ENCODE measurements at regions not wholly inside any gene's neighbourhood (a gene's known extent, or its start where the extent isn't known, plus 50 kb on each side); places are given as distances from the start of the nearest gene placed in this dataset.
"Not testable (repeated sequence)": the region's sequence is repeated elsewhere in the genome, so short reads cannot be mapped to it uniquely, and the experiment has no call there.

DNA sequence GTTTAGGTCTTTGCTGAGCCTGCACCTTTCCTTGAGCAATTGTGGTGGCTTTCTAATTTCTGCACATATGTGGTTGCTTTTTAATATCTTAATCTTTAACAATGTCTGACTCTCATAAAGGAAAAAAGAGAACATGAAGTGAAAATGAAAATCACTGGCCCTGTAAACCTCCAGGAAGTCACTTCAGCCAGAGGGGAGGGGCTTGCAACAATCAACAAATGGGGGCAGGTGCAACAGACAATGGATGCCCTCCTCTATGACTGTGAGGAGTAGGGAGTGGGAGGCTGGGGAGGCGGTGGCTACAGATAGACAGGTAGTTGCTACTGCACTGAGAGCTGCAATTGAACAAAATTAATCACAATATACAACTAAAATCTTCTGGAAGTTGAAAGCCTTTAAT, 1377.4 kb downstream of the XPNPEP1 start:
- no peak for DNase-seq (ENCODE audit: low read depth in 3 of 3)

DNA sequence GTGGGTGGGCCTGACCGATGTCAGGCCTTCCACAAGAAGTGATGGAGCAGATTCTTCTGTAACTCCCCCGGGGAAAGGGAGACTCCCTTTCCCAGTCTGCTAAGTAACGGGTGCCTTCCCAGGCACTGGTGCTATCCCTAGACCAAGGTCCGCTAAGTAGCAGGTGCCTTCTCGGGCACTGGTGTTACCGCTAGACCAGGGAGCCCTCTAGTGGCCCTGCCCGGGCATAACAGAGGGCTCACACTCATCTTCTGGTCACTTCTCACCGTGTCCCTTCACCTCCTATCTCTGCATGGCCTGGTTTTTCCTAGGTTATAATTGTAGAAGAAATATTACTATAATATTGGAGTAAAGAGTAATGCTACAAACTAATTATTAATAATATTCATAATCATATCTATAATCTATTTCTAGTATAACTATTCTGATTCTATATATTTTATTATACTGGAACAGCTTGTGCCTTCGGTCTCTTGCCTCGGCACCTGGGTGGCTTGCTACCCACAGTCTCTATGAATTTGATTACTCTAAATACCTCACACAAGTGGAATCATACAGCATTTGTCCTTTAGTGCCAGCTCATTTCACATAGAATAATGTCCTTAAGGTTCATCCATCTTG, 1378.7 kb downstream of the XPNPEP1 start:
- peak in 1 of 3 donors; percentile 14 for DNase-seq (ENCODE audit: low read depth in 3 of 3)

DNA sequence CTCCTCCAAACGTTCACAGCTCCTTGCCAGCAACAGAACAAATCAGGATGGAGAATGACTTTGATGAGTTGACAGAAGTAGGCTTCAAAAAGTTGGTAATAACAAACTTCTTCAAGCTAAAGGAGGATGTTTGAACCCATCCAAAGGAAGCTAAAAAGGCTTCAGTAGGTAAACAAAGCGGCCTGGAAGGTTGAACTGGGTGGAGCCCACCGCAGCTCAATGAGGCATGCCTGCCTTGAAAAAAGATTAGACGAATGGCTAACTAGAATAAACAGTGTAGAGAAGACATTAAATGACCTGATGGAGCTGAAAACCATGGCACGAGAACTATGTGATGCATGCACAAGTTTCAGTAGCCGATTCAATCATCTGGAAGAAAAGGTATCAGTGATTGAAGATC, 1369.0 kb upstream of the SORCS1 start:
- DNase-seq (ENCODE audit: low read depth in 3 of 3): not testable (repeated sequence)

DNA sequence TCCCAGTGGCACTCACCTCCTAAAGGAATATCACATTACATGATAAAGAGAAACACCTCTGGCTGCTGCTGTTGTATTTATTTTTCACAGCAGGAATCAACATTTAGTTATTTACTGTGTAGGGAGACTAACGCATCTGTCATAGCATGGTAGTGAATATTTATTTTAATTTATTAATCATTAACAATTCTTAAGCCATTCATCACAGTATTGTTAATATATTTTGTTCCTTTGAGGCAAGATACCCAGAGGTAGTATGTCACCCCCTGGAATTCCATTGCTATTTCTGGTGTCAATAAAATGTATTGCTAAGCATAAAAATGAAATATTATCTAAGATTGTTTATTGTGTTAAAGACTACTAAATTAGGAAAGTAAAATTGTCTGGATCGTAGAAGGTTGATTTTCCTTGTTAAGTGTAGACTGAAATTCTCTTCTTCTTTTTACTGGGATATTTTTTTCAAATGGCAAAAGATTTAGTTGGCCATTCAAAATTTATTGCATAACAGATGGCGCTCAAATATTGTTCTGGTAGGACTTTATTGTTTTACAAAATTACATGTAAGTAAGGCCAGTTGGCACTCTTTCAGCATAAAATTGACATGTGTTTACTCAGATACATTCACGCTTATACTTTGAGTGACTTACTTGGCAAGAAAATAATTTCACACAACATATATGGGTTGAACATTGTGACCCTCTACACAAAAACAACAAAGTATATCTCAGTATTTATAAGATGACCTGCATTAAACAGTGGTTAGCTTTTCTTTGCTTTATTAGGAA, 1358.7 kb upstream of the SORCS1 start:
- DNase-seq (ENCODE audit: low read depth in 3 of 3): no peak

DNA sequence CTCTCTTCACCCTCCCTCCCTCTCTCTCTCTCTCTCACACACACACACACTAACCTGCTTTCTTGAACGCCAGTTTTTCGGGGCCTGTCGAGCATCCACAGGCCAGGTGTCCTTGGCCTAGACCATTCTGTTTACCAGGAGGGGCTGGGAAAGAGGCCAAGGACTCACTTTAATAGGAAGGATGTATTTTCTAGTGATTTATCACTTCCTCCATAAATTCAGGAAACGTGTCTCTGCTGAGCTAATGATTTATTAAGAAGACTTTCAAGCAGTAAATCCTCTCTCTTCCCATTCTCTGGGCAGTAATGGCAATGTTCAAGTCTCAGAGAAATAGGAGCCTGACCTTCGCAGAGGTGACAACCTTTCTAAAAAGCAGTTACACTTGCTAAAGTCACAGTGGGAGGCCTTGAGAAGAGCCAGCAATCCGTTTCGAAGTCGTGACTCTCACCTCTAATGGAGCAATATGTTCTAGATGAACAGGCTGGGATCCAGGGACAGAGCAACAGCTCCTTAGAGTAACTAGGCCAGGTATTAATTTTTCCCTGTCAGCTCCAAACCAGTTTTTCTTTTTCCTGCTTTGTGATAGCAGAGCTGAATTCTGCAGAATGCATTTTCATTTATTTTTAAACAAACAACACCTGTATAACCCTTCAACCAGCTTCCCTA, 1357.5 kb upstream of the SORCS1 start:
- no peak for DNase-seq (ENCODE audit: low read depth in 3 of 3)

DNA sequence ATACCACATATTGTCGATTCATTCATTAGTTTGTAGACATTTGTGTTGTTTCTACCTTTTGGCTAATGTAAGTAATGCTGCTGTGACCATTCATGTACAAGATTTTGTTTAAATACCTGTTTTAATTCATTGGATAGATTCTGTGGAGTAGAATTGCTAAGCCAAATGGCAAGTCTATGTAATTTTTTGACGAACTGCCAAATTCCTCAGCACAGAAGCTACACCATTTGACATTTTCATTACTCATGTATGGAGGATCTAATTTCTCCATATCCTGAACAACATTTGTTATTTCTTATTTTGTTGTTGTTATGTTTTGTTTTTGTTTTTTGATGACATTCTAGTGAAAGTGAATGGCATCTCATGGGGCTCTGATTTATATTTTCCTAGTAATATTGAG, 1351.3 kb upstream of the SORCS1 start:
- no peak for DNase-seq (ENCODE audit: low read depth in 3 of 3)

DNA sequence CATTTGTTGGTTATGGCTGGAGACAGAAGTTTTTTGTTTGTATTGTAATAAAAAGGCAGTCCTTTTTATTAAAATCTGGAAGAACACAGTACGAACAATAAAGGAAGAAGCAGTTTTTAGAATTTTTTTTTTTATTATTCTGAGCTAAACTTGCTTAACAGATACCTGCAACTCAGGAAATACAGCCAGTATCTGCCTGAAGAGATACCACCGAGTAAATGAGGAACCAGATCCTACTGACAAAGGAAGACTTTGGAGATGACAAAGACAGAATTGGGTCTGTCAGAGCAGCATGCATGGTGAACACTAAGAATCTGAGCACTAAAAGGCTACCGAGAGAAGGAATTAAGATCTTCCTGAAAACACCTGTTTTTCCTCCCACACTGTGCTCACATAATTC, 1335.9 kb upstream of the SORCS1 start:
- no peak for DNase-seq (ENCODE audit: low read depth in 3 of 3)

DNA sequence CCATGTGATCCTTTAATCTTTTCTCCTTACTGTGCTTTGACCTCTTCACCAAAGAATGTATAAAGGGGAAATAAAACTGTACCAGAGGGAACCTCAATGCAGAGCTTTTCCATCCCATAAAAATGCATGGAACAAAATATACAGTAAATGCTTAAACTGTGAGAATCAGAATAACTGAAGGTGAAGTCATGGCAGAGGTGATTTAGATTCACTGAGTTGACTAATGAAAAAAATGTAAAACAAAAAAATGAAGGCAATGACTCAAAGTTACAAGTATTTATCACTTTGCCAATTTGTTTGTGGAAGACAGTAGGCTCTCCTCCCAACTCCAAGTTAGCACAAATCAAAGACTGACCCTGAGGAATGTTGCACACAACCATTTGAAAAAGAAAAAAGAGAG, 1331.6 kb upstream of the SORCS1 start:
- DNase-seq (ENCODE audit: low read depth in 3 of 3): no peak

DNA sequence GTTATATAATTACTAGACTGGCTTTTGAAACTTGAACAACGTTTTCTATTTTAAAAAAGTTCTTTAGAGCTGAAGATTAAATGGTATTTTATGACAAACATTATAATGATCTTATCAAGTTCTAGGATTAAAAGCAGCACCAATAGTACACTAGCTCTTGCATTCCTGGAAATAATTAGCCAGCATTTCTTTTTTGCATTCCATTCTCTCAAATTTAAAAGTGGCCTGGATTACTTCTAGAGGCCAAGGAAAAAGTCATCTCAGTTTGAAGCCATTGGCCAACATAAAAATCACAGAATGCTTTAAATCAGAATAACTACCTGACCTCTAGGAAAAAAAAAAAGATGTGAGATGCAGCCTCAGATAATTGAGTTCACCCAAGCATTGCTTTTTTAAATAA, 1326.4 kb upstream of the SORCS1 start:
- DNase-seq (ENCODE audit: low read depth in 3 of 3): no peak

DNA sequence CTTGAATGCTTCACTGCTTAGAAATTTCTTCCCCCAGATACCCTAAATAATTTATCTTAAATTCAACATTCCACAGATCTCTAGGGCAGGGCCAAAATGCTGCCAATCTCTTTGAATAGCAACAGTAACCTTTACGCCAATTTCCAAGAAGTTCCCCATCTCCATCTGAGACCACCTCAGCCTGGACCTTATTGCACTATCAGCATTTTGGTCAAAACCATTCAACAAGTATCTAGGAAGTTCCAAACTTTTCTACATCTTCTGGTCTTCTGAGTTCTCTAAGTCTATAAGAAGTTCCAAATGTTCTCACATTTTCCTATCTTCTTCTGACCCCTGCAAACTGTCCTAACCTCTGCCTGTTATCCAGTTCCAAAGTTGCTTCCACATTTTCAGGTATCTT, 1306.9 kb upstream of the SORCS1 start:
- no peak for DNase-seq (ENCODE audit: low read depth in 3 of 3)

DNA sequence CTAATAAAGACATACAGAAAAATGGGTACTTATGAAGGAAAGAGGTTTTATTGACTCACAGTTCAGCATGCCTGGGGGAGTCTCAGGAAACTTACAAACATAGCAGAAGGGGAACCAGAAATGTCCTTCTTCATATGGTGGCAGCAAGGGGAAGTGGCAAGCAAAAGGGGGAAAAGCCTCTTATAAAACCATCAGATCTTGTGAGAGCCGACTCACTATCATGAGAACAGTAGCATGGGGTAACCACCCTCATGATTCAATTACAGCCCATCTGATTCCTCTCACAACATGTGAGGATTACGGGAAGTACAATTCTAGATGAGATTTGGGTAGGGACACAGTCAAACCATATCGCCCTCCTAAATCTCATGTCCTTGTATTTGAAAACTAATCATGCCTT, 1305.4 kb upstream of the SORCS1 start:
- no peak for DNase-seq (ENCODE audit: low read depth in 3 of 3)

DNA sequence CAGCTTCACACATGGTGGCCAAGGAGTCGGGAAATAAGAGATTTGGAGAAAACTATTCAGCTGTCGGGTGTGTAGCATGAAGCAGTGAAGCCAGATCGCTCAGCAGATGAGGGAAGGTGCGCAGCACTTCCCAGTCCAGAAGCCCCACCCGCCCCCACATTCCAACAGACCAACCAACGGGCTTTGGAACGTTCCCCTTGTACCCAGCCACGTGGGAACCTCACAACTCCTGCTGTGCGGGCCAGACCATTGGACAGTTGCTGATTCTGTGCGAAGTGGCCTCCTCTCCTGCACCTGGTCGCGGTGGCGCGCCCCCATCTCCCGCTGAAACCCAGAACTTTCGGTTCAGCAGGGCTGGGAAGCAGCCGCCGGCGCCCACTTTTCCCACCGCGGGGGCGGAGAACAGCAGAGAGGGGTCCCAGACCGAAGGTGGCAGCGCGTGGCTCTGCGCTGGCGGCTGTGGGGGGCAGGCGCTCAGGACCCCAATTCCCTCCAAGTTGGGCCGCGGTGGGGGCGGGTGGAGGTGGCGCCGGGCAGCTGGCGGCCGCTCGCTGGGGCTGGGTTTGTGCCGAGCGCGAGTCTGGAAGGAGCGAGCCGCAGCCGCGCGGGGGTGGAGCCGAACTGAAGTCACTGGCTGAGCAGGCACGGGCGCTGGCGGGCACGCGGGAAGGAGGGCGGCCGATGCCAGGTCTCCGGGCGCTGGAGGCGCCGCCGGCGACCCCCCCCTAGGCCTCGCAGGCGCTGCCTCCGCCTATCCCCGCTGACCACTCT, 1301.5 kb upstream of the SORCS1 start:
- DNase-seq (ENCODE audit: low read depth in 3 of 3): no peak

DNA sequence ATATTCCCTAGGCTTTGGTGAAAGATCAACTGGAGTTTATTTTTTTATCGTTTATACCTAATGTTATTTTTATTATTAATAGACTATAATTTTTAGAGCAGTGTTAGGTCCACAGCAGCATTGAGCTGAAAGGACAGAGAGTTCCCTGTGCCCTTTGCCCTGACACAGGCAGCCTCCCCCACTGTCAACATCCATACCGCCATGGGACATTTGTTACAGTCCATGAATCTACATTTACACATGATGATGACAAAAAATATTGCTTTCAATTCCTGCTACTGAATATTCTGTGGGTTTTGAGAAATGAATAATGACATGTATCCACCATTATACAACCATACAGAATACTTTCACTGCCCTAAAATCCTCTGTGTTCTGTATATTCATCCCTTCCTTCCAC, 1297.5 kb upstream of the SORCS1 start:
- no peak for DNase-seq (ENCODE audit: low read depth in 3 of 3)

DNA sequence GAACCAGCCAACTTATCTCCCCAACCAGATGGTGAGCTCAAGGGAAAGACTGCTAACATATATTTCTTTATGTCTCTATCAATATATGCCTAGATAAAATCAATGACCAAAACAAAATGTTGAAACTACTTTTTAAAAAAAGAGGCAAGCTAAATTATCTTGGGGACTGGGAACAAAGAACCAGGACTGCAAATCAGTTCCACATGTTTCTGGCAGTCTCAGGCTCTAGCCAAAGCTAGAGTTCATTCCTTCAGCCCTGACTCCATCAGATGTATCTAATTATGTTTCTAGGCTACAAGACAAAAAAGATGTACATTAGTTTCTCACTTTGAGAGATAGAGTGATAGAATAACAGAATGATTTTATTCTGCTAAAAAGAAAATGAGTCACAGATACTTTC, 1290.3 kb upstream of the SORCS1 start:
- DNase-seq (ENCODE audit: low read depth in 3 of 3): no peak

DNA sequence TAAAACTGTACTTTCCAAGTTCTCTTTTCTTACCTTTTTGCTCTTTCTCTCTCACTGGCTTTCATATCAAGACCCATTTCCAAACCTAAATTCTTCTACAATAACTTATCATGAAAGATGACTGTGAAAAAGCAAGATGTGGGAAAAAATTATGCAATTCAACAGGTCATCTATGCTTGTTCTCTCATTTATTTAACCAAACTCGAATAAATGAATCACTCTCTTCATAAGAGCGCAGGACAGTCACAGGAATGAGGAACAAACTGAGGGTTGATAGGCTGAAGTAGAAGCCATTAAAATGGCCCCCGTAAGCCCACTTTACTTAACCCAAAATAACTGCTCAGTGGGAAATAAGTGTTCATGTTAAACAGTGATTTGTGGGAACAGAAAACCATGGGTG, 1289.7 kb upstream of the SORCS1 start:
- DNase-seq (ENCODE audit: low read depth in 3 of 3): no peak

DNA sequence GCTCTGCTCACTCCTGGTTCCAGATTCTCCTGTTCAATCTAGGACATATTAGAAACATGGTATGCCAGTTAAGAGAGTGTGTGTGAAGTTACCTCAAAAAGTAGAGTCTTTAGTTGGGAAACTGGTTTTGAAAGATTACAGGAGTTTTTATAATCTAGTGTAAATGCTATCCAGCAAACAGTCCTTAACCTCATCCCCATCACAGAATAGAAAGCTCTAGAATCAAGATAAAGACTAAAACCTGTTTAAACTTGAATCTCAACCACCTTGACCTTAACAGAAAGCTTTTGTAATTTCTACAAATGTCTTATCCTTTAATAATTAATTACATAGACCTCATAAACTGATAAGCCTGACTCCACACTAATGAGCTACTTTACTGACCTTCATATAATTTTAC, 1288.7 kb upstream of the SORCS1 start:
- DNase-seq (ENCODE audit: low read depth in 3 of 3): no peak

DNA sequence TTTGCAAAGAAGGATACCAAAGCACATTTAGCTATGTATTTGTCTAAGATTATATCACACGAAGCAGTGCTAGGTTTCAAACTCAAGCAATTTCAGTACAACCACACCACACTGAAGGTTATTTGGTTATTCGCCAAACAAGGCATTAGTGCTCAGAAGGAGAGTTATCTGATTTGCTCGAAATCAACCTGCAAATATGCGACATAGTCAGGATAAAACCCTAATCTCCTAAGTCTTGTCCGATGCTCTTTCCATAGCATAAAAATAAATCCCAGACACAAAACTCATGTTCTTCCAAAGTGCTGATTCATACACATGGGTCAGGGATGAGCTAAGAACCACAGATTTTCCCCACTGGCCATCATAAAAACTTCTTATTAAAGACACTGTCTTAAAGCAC, 1288.0 kb upstream of the SORCS1 start:
- DNase-seq (ENCODE audit: low read depth in 3 of 3): no peak

DNA sequence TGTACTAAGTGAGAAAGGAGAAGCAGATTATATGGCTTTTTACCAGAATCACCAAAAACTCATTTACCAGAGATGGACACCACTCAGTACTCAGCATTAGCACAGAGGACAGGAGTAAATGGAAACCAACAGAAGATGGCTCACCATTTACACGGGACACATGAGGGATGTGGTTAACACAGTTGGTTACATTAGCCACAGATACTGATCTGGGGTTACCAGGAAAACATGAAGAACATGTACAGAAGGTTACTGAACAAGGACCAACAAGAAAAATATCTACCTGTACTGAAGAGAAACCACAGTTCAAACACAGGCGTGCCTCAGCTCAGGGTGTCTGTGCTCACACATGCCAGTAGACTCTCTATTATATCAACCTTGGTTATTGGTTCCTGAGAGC, 1285.8 kb upstream of the SORCS1 start:
- no peak for DNase-seq (ENCODE audit: low read depth in 3 of 3)

DNA sequence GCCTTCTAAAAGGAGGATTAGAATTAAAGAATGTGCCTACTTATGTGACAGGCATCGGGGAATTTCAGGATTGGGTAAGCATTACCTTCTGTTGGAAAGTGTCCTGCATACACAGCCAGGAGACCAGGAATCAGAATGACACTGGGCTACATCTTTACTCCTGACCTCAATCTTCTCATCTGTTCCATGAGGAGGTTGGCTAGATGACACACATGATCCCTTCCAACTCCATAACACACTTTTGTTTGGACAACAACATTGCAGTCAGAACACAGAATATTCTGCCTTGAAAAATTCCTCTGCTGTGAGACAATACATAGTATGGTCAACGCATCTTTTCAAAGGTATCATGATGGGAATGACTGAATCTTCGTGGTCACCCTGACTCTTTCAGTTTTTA, 1281.2 kb upstream of the SORCS1 start:
- DNase-seq (ENCODE audit: low read depth in 3 of 3): no peak

DNA sequence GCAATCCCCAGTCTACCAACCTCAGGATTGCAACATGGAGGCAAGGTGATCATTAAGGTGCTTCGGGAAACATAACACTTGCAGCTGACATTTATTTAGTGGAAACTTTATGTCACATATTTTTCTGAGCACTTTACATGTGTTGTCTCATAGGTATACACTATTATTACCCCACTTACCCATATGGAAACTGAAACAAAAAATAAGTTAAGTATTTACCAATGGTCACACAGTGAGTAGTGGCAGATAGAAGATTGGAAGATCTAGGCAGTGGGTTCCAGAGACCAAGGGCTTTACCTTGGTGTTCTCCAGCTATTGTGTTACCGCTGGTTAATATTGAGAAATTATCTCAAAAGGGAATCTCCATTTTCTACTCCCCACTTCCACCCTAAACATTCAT, 1279.1 kb upstream of the SORCS1 start:
- no peak for DNase-seq (ENCODE audit: low read depth in 3 of 3)

DNA sequence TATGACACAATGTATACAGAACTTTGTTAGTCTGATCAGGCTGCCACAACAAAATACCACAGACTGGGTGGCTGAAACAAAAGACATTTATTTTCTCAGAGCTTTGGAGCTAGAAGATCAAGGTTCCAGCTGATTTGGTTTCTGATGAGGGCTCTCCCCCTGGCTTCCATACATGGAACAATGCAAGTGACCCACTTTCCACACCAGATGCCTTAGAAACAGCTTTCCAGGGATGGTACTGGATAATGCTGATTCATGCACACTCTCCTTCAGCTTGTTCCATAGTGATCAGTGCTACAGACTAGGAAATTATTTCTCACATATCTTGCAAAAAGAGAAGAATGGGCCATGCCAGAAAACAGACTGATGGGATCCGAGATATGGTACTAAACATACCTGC, 1274.9 kb upstream of the SORCS1 start:
- no peak for DNase-seq (ENCODE audit: low read depth in 3 of 3)

DNA sequence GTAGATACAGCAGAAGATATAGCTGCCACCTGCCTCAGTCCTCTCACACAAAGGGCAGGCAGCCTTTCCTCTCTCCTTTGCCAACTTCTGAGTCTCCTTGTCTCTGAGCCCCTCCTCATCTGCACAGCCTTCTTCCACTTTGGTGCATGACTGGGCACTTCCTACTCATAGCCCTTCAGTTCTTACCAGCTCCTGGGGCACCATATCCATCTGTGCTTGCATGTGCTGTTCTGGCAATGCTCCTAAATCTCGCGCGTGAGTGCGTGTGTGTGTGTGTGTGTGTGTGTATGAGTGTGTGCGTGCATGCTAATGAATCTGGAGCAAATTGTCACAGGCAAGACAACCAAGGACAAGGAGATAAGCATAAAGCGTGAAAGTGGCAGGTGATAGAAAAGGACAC, 1271.6 kb upstream of the SORCS1 start:
- DNase-seq (ENCODE audit: low read depth in 3 of 3): no peak
